Natural killer cell (primary cell): ENCODE measurements at regions not wholly inside any gene's neighbourhood (a gene's known extent, or its start where the extent isn't known, plus 50 kb on each side); places are given as distances from the start of the nearest gene placed in this dataset.

Experiments used
- ATAC-seq, 3 donors: fragments of 150-1000 bp in 2 of 3; fragments of 200-7000 bp in 1 of 3; cut with Tn5 transposase; 1 replicate in 1 of 3; 2 replicates in 2 of 3; pipeline ENCODE4 v1.10.0; 2021; ENCODE audit warnings: mild to moderate bottlenecking in 2 of 3, moderate library complexity in 2 of 3
- DNase-seq, 2 donors: peaks; one replicate each; pipeline versions ENCODE4 v3.0.0 to v3.0.0-alpha.2; 2013 to 2021; ENCODE audit warnings: mixed read lengths in 1 of 2
- H3K27ac ChIP-seq: one replicate; pipeline ENCODE4 v1.5.1; 2013; ENCODE audit warnings: mild to moderate bottlenecking, low read length
- H3K27me3 ChIP-seq: one replicate; pipeline ENCODE4 v1.6.1; 2013; ENCODE audit warnings: low read length; ENCODE audit not compliant: control insufficient read depth, insufficient read depth
- H3K36me3 ChIP-seq: one replicate; pipeline ENCODE4 v1.6.1; 2013; ENCODE audit warnings: low read length; ENCODE audit not compliant: control insufficient read depth, insufficient read depth
- H3K4me1 ChIP-seq: one replicate; pipeline ENCODE4 v1.6.1; 2013; ENCODE audit warnings: low read length; ENCODE audit not compliant: control insufficient read depth, insufficient read depth
- H3K4me3 ChIP-seq: one replicate; pipeline ENCODE4 v1.5.1; 2013; ENCODE audit warnings: low read length
- H3K9me3 ChIP-seq: one replicate; pipeline ENCODE4 v1.6.1; 2013; ENCODE audit warnings: low read length; ENCODE audit not compliant: control insufficient read depth, insufficient read depth
- H3K27ac Mint-ChIP-seq, 2 donors: one replicate each; pipeline ENCODE4 v1.8.0; 2022; ENCODE audit warnings: mild to moderate bottlenecking in 2 of 2, mixed read lengths in 2 of 2, moderate library complexity in 1 of 2
- H3K27me3 Mint-ChIP-seq, 2 donors: one replicate each; pipeline ENCODE4 v1.8.0; 2022; ENCODE audit warnings: low read depth in 2 of 2, mixed read lengths in 2 of 2
- H3K36me3 Mint-ChIP-seq: one replicate; pipeline ENCODE4 v1.8.0; 2022; ENCODE audit warnings: mixed read lengths
- H3K4me1 Mint-ChIP-seq, 2 donors: one replicate each; pipeline ENCODE4 v1.8.0; 2022; ENCODE audit warnings: mixed read lengths in 2 of 2
- H3K4me3 Mint-ChIP-seq: one replicate; pipeline ENCODE4 v1.8.0; 2022; ENCODE audit warnings: mild to moderate bottlenecking, moderate library complexity, mixed read lengths
- H3K9me3 Mint-ChIP-seq, 2 donors: one replicate each; pipeline ENCODE4 v1.8.0; 2022; ENCODE audit warnings: mixed read lengths in 2 of 2
- CTCF ChIP-seq: fragments of 200-600 bp; IDR thresholded peaks from one replicate; pipeline ENCODE4 v1.8.0; 2022; ENCODE audit warnings: antibody characterized with exemption
- WGBS: methylation state at CpG from one replicate; pipeline ENCODE4 v1.1.7; 2013; ENCODE audit warnings: missing lambda C conversion rate; ENCODE audit not compliant: insufficient coverage; 5-methylcytosine and 5-hydroxymethylcytosine counted together
- intact Hi-C: fragments of 100-400 bp; cut with micrococcal nuclease; formaldehyde crosslinking; loops from one replicate; pipeline ENCODE4 v1.14.2; 2022

GRCh38 chr5:2219149-2219776, 336.5 kb upstream of the IRX4 start:
- Mint-ChIP-seq H3K4me1 (no peaks in the 10 kb centered on the region), H3K9me3 (peaks cover 0 to 8% of the 10 kb centered on the region in 2 donors), H3K36me3 (no peaks in the 10 kb centered on the region), H3K4me3 (no peak overlapping the region), H3K27ac (no peak overlapping the region), H3K27me3 (no peaks in the 10 kb centered on the region)
- no peaks in the 10 kb centered on the region for H3K36me3 ChIP-seq
- no peak for DNase-seq
- H3K27ac ChIP-seq: no peak overlapping the region
- no peak for TF ChIP-seq CTCF
- no peaks in the 10 kb centered on the region for H3K9me3 ChIP-seq
- 92% methylated on average over 3 of the region's 3 CpGs for WGBS
- H3K4me3 ChIP-seq: no peak overlapping the region
- H3K27me3 ChIP-seq: no peaks in the 10 kb centered on the region
- ATAC-seq: no peak
- intact Hi-C loops: no loop called here
- H3K4me1 ChIP-seq: no peaks in the 10 kb centered on the region

DNA sequence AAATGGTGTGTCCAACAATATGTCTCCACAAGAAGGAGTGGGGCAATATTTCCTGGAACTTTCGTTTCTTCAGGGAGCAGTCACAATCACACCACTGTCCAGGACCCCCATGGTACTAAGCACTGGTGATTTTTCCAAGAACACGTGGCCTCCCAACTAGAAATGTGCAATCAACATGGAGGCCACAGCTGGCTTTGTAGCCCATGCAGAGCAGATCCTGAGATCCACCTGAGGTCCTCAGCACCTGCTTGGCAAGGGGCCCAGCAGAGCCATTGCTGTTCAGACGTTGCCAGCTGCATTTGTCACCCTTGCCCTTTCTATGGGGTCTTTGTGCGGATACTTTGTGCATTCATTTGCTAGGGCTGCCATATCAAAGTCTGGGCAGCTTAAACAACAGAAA, 334.5 kb upstream of the IRX4 start:
- no peaks in the 10 kb centered on the region for H3K4me1 Mint-ChIP-seq
- Histone ChIP-seq H3K27me3 (no peaks in the 10 kb centered on the region), H3K27ac (no peak overlapping the region), H3K4me1 (no peaks in the 10 kb centered on the region), H3K36me3 (no peaks in the 10 kb centered on the region), H3K9me3 (no peaks in the 10 kb centered on the region), H3K4me3 (no peak overlapping the region)
- ATAC-seq (no peak), DNase-seq (no peak)
- 69% methylated on average over 4 of the region's 4 CpGs for WGBS
- H3K27ac Mint-ChIP-seq: no peak overlapping the region
- TF ChIP-seq CTCF: no peak
- intact Hi-C loops: no loop called here
- H3K36me3 Mint-ChIP-seq: no peaks in the 10 kb centered on the region
- H3K27me3 Mint-ChIP-seq: no peaks in the 10 kb centered on the region
- H3K9me3 Mint-ChIP-seq: peaks cover 0 to 8% of the 10 kb centered on the region in 2 donors
- no peak overlapping the region for H3K4me3 Mint-ChIP-seq

DNA sequence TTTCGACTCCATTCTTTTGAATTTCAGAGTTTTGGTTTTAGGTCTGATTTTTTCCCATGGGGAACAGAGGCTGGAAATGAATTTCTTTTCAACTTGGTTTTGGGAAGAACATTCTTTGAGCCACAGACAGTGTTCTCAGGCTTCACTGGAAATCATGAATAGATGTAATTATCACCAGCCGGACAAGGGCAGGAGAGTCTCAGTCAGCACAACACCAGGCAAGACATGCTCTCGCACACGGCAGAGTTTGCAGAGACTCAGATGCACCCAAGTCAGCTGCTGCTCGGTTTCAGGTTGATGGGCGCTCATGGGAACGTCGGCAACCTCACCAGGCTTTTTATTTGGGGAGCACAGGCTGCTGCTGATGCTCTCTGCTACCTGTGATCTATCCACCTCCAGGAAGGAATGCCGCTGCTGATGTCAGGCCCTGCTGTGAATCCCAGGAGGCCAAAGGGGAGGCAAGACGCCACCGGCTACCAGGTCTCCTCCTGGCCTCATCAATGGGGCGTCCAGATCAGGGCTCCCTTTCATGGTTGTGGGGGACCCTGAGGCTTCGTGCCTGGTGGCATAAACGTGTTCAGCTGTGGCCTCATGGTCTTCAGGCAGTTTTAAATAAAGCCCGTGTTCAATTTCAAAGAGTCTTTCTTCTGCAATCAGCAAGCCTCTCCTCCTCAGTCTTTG, 332.3 kb upstream of the IRX4 start:
- H3K36me3 Mint-ChIP-seq: no peaks in the 10 kb centered on the region
- Histone ChIP-seq H3K27me3 (no peaks in the 10 kb centered on the region), H3K4me1 (no peaks in the 10 kb centered on the region), H3K9me3 (no peaks in the 10 kb centered on the region), H3K27ac (no peak overlapping the region), H3K36me3 (no peaks in the 10 kb centered on the region), H3K4me3 (no peak overlapping the region)
- H3K27me3 Mint-ChIP-seq: no peaks in the 10 kb centered on the region
- no peak for DNase-seq
- no peaks in the 10 kb centered on the region for H3K4me1 Mint-ChIP-seq
- WGBS: 67% methylated on average over 15 of the region's 15 CpGs
- TF ChIP-seq CTCF: no peak
- no peak overlapping the region for H3K4me3 Mint-ChIP-seq
- intact Hi-C loops: no loop called here
- H3K9me3 Mint-ChIP-seq: peaks cover 0 to 8% of the 10 kb centered on the region in 2 donors
- ATAC-seq: no peak
- no peak overlapping the region for H3K27ac Mint-ChIP-seq
